Fibroblast of peridontal ligament (primary cell): ENCODE measurements at regions not wholly inside any gene's neighbourhood (a gene's known extent, or its start where the extent isn't known, plus 50 kb on each side); places are given as distances from the start of the nearest gene placed in this dataset.

Experiments used
- DNase-seq: peaks from one replicate; pipeline ENCODE4 v3.0.0-alpha.2; 2010; ENCODE audit errors: extremely low read depth

- no peak for DNase-seq
Observed at GRCh38 chr13:108526286-108526685, 103.1 kb upstream of the MYO16 start.

DNA sequence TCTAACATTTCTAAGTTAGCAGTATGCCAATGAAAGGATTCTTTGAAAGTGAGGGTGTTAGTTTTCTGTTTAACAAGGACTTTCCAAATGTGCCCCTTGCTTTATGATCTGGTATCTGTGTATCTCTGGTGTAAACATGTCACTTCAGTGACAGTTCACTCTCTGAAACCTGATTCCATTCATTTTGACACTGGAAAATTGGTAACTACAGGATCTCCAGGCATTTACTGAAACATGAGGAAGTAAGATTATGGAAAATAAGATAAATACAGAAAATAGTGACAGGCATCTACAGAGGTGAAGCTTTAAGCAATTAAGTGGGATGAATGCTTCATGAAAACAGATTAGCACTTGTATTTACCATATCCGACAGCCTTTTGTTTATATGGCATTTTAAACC is 101.6 kb upstream of the MYO16 start:
- no peak for DNase-seq

DNA sequence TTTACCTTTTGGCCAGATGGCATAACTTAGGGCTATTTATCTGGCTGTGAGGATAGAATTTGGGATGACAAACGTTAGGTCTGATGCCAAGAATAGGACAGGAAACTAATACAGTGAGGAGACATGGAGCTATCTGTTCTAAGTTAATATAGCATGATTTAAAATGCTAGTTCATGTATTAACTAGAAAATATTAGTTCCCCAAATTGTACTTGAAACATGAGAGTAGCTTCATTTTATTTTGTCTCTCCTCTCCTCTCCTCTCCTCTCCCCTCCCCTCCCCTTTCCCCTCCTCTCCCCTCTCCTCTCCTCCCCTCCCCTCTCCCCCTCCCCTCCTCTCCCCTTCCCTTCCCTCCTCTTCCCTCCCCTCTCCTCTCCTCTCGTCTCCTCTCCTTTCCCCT is 101.1 kb upstream of the MYO16 start:
- no peak for DNase-seq

DNA sequence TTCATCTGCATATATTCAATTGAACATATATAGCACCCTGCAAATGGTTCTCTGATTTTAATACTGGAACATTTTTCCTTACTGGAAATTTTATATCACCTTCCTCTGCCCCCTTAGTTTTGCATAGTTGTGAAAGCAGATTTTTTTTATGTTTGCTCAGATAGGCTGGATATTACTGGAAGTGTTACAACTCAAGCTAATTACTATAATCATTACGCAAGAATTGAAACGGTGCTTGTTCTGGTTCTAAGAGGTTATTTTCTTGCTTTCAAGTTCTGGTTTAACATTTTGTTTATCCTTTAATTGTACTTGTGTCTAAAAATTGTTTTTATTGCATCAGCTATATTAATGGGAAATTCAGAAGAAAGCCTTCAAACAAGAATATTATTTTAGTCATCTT is 95.6 kb upstream of the MYO16 start:
- DNase-seq, result no peak

DNA sequence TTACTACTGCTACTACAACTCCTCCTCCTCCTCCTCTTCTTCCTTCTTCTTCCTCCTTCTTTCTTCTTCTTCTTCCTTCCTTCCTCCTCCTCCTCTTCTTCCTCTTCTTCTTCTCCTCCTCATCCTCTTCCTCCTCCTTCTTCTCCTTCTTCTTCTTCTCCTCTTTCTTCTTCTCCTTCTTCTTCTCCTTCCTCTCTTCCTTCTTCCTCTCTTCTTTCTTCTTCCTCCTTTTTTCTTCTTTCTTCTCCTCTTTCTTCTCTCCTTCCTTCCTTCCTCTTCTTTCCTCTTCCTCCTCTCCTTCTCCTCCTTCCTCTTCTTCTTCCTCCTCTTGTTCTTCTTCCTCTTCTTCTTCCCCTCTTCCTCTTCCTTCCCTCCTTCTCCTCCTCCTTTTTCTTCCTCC is 94.7 kb upstream of the MYO16 start:
- no peak for DNase-seq

- DNase-seq, result no peak
Observed at GRCh38 chr13:108549934-108550333, 79.5 kb upstream of the MYO16 start.

- no peak for DNase-seq
Observed at GRCh38 chr13:108551674-108552073, 77.7 kb upstream of the MYO16 start.

- DNase-seq, result no peak
Observed at GRCh38 chr13:108558489-108558888, 70.9 kb upstream of the MYO16 start.

- DNase-seq, result no peak
Observed at GRCh38 chr13:108560093-108560492, 69.3 kb upstream of the MYO16 start.

DNA sequence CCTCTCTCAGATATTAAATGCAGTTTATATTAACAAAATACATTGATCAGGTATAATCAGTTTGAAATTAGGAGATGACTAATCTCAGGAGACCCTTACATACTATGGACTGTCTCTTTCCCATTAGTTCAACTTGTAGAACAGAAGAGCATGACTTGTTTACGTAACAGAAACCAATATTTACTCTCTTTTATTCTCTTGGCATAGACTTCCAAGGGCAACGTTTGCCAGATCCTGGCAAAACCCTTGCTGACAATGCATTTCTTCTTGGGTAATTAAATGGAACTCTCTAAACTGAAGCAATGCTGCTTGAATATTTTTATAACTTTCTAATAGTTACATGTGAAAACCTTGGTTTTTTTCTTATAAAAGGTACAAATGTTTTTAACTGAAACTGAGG is 68.3 kb upstream of the MYO16 start:
- DNase-seq, result no peak

- no peak for DNase-seq
Observed at GRCh38 chr13:108566413-108567170, 62.8 kb upstream of the MYO16 start.

DNA sequence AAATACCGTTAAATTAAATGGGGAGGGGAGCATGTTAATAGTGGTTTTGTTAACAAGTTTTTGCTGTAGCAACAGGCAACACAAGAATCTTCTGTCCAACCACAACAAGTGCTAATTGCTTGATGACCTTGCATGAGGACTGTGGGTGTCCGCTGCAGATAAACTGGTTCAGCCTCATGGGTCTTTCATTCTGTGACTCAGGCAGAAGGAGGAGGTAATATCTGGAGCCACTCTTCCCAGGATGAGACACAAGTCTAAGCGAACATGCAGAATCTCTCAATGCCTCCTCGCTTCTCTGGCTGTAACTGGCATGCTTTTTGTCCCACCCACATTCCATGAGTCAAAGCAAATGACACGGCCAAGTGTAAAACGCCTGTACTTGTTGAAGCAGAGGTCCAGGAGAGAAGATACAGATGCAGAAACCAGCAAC is 56.6 kb upstream of the MYO16 start:
- no peak for DNase-seq

DNA sequence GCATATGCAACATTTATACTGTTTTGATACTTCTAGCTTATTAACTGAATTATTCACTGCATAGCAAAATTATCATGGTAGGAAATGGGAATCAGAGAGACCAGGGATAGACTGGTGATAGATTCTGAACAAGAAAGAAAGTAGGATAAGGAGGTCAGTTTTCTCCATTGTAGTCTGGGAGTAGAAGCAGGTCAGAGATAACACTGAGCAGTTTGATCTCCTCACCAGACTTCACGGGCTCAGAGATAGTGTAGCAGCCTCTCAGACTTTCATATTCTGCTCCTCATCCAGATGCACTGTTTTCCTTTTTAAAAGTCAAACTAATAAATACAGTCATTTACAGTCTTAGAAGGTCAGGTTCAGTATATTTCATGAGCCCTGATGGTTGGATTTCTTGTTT is 56.0 kb upstream of the MYO16 start:
- DNase-seq, result no peak

- DNase-seq, result no peak
Observed at GRCh38 chr13:108574856-108575255, 54.6 kb upstream of the MYO16 start.

GRCh38 chr13:108575430-108575829 is 54.0 kb upstream of the MYO16 start:
- DNase-seq, result no peak
